DND-41 (cell line): ENCODE measurements at regions not wholly inside any gene's neighbourhood (a gene's known extent, or its start where the extent isn't known, plus 50 kb on each side); places are given as distances from the start of the nearest gene placed in this dataset.

Experiments
- ATAC-seq: fragments of 200-7000 bp; cut with Tn5 transposase; 3 replicates; pipeline ENCODE4 v1.9.1; 2021; ENCODE audit warnings: low read depth; ENCODE audit not compliant: insufficient read depth
- DNase-seq: peaks from one replicate; pipeline ENCODE4 v3.0.0-alpha.2; 2020
- H2AFZ ChIP-seq: 2 replicates; pipeline ENCODE4 v1.6.0; 2012; ENCODE audit warnings: low read depth, low read length
- H3K27ac ChIP-seq: 2 replicates; pipeline ENCODE4 v1.5.1; 2012; ENCODE audit warnings: low read length, inconsistent platforms
- H3K27me3 ChIP-seq: fragments of 200-600 bp; sonication (generic); 2 replicates; pipeline ENCODE4 v1.6.0; 2012; ENCODE audit warnings: low read length, mild to moderate bottlenecking, inconsistent platforms; ENCODE audit not compliant: insufficient read depth, poor library complexity
- H3K36me3 ChIP-seq: 2 replicates; pipeline ENCODE4 v1.5.1; 2012; ENCODE audit warnings: low read length, inconsistent platforms; ENCODE audit not compliant: insufficient read depth
- H3K4me1 ChIP-seq: 2 replicates; pipeline ENCODE4 v1.5.1; 2012; ENCODE audit warnings: mild to moderate bottlenecking, low read length; ENCODE audit not compliant: insufficient read depth
- H3K4me2 ChIP-seq: 2 replicates; pipeline ENCODE4 v1.6.0; 2012; ENCODE audit warnings: mild to moderate bottlenecking, moderate library complexity, low read length, inconsistent platforms; ENCODE audit not compliant: insufficient read depth
- H3K4me3 ChIP-seq, 2 experiments: fragments of 200-600 bp in 1 of 2; shearing (Covaris generic) in 1 of 2; 2 replicates each; pipeline ENCODE4 v1.5.1; 2012 to 2016; ENCODE audit warnings: inconsistent platforms in 2 of 2, low read length in 2 of 2, mild to moderate bottlenecking in 2 of 2, low read depth in 1 of 2, moderate library complexity in 1 of 2
- H3K79me2 ChIP-seq: 2 replicates; pipeline ENCODE4 v1.6.0; 2012; ENCODE audit warnings: low read length, inconsistent platforms; ENCODE audit not compliant: insufficient read depth
- H3K9ac ChIP-seq: 2 replicates; pipeline ENCODE4 v1.6.0; 2012; ENCODE audit warnings: low read depth, mild to moderate bottlenecking, inconsistent platforms, low read length, moderate library complexity
- H3K9me3 ChIP-seq: 2 replicates; pipeline ENCODE4 v1.5.1; 2012; ENCODE audit warnings: low read length, moderate library complexity, mild to moderate bottlenecking, inconsistent platforms; ENCODE audit not compliant: insufficient read depth, severe bottlenecking
- H4K20me1 ChIP-seq: 2 replicates; pipeline ENCODE4 v1.6.0; 2012; ENCODE audit warnings: low read length; ENCODE audit not compliant: insufficient read depth
- CTCF ChIP-seq: IDR thresholded peaks from 2 replicates; pipeline ENCODE4 v1.5.1; 2012; ENCODE audit warnings: borderline replicate concordance, low read length, moderate library complexity, mild to moderate bottlenecking; ENCODE audit not compliant: poor library complexity, severe bottlenecking; ENCODE audit errors: extremely low read depth
- EZH2 ChIP-seq: IDR thresholded peaks from 3 replicates; pipeline ENCODE4 v1.6.1; 2012; ENCODE audit warnings: borderline replicate concordance, low read depth, mild to moderate bottlenecking, moderate library complexity, low read length, inconsistent platforms; ENCODE audit not compliant: severe bottlenecking

GRCh38 chr21:43360441-43361126 lies 66.3 kb downstream of the SIK1 start:
- H2AFZ ChIP-seq = no peak overlapping the region
- TF ChIP-seq EZH2 (no peak), CTCF (no peak)
- H3K79me2 ChIP-seq = no peaks in the 10 kb centered on the region
- peak overlapping the region; percentile 75 for H3K4me2 ChIP-seq
- peaks cover 42% of the 10 kb centered on the region for H3K4me1 ChIP-seq
- H4K20me1 ChIP-seq = no peaks in the 10 kb centered on the region
- no peaks in the 10 kb centered on the region for H3K27me3 ChIP-seq
- peak overlapping the region in 1 of 2 experiments; percentile 54; a peak in 1 of 4 replicates for H3K4me3 ChIP-seq
- H3K9ac ChIP-seq = peak overlapping the region; percentile 60; the same call in 1 of the 2 replicates
- no peaks in the 10 kb centered on the region for H3K9me3 ChIP-seq
- peak overlapping the region; percentile 46 for H3K27ac ChIP-seq
- no peak for DNase-seq
- H3K36me3 ChIP-seq = no peaks in the 10 kb centered on the region
- ATAC-seq = no peak

DNA sequence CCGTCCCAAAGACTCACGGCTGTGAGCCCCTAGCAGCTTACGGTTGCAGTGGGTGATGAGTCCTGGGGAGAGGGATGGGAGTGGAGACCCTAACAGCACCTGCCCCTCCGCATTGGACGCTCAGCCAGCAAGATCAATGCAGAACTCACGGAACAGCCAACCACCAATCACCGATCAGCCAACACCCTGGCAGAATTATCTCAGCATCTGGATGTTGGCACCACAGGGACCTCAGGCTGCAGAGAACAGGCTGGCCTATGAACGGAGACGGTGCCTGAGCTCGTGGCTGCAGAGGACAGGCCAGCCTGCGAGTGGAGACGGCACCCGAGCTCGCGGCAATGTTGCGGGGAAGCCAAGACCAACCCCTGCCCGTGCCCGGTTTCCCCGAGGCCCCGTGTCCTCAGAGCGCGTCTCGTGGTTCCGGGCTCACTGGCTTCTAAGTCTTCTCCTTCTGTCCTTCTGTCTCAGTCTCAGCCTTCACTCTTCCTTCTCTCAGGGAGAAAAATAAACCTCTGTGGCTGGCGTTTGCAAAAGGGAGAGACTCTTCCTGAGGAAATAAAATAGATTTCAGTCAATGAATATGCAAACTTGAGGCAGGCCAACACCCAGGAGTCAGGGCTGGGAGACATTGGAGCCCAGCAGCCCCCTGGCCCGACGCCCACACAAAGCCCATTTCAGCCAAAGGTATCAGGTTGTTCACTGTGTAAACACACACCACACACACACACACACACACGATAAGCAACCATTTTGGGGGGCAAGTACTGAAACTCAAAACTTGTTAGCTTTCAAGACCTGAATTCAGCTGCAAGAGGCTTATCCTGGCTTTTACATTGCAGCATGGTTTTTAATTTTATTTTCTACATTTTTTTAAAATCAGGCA lies 67.8 kb downstream of the SIK1 start:
- Histone ChIP-seq H3K27me3 (no peaks in the 10 kb centered on the region), H3K79me2 (no peaks in the 10 kb centered on the region), H3K4me2 (no peak overlapping the region), H3K36me3 (no peaks in the 10 kb centered on the region), H4K20me1 (no peaks in the 10 kb centered on the region), H3K27ac (no peak overlapping the region; the same call in 1 of the 2 replicates), H3K9me3 (no peaks in the 10 kb centered on the region), H3K4me1 (peaks cover 42% of the 10 kb centered on the region), H3K4me3 (no peak overlapping the region), H2AFZ (no peak overlapping the region), H3K9ac (no peak overlapping the region)
- no peak for ATAC-seq
- DNase-seq = no peak
- TF ChIP-seq EZH2 = no peak
- no peak for TF ChIP-seq CTCF

DNA sequence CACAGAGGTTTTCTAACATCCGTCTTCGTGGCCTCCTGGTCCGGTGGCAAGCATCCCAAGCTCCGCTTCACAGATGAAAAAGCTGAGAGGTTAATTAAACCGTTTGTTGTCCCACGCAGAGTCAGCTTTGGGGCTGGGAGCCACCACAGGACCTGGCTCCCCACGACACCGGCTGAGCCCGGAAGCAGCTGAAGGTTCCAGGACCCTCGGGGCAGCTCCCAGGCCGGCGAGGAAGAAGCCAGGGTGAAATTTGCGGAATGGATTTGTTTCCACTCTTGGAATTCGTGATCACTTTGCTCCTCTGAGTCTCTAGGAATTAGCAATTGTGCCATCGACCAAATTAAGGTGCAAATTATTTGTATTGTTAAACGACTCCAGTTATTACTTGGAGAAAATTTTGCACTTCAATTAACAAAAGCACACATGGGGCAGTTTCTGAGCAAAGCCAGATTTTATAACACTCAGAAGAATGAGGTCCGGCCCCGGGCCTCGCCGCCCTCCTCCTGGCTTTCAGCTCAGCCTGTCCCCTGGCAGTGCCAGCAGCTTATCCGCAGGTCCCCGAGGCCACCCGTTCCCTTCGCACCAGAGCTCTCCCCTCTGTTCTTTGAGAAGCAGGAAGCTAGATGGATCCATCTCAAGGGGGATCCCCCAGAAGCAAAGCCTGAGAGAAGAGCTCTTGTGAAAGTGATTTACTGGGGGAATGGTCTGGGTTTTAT lies 69.1 kb downstream of the SIK1 start:
- H3K9me3 ChIP-seq = no peaks in the 10 kb centered on the region
- no peak overlapping the region for H3K4me3 ChIP-seq
- TF ChIP-seq CTCF (no peak), EZH2 (no peak)
- ATAC-seq (no peak), DNase-seq (no peak)
- no peaks in the 10 kb centered on the region for H3K79me2 ChIP-seq
- no peak overlapping the region for H3K9ac ChIP-seq
- peaks cover 29% of the 10 kb centered on the region for H3K4me1 ChIP-seq
- no peak overlapping the region for H2AFZ ChIP-seq
- H3K4me2 ChIP-seq = no peak overlapping the region
- no peaks in the 10 kb centered on the region for H3K36me3 ChIP-seq
- H4K20me1 ChIP-seq = no peaks in the 10 kb centered on the region
- no peak overlapping the region for H3K27ac ChIP-seq
- H3K27me3 ChIP-seq = no peaks in the 10 kb centered on the region
